ENCODE measurements at regions not wholly inside any gene's neighbourhood (a gene's known extent, or its start where the extent isn't known, plus 50 kb on each side); places are given as distances from the start of the nearest gene placed in this dataset.

GRCh38 chr12:125544960-125545359 lies 479.7 kb downstream of the AACS start:
- no peak for TF ChIP-seq CTCF (IDR thresholded peaks at IDR 0.05; ENCODE audit: poor library complexity, severe bottlenecking)
- TF ChIP-seq EZH2 (IDR thresholded peaks at IDR 0.05; ENCODE audit: borderline replicate concordance, insufficient read depth, low read length, poor library complexity, severe bottlenecking): no peak
- no peak for TF ChIP-seq EP300 (conservative IDR thresholded peaks at IDR 0.05; ENCODE audit: poor library complexity, severe bottlenecking)
- TF ChIP-seq MXI1 (conservative IDR thresholded peaks at IDR 0.05; ENCODE audit: poor library complexity, severe bottlenecking): no peak
- no peak for TF ChIP-seq RAD21 (conservative IDR thresholded peaks at IDR 0.05)
- TF ChIP-seq REST (IDR thresholded peaks at IDR 0.05; ENCODE audit: borderline replicate concordance): no peak
- no peak for TF ChIP-seq POLR2AphosphoS5 (IDR thresholded peaks at IDR 0.05)
- no peak for TF ChIP-seq TAF1 (IDR thresholded peaks at IDR 0.05; ENCODE audit: low read depth)
